ENCODE measurements at regions not wholly inside any gene's neighbourhood (a gene's known extent, or its start where the extent isn't known, plus 50 kb on each side); places are given as distances from the start of the nearest gene placed in this dataset.
"Not testable (repeated sequence)": the region's sequence is repeated elsewhere in the genome, so short reads cannot be mapped to it uniquely, and the experiment has no call there.

GRCh38 chr4:126890383-126890782 lies 742.4 kb upstream of the INTU start:
- no peak for ATAC-seq (replicated peaks)
- no peak overlapping the region for H3K27ac Mint-ChIP-seq
- H3K4me1 Mint-ChIP-seq, result no peaks in the 10 kb centered on the region
- no peak overlapping the region for H3K4me3 Mint-ChIP-seq
- H3K9me3 Mint-ChIP-seq, result peaks cover 15% of the 10 kb centered on the region
- H3K27me3 Mint-ChIP-seq, result no peaks in the 10 kb centered on the region
- no peaks in the 10 kb centered on the region for H3K36me3 Mint-ChIP-seq (ENCODE audit: low read depth)

- Mint-ChIP-seq H3K27ac (no peak overlapping the region), H3K27me3 (no peaks in the 10 kb centered on the region), H3K9me3 (peaks cover 16% of the 10 kb centered on the region), H3K36me3 (ENCODE audit: low read depth) (no peaks in the 10 kb centered on the region), H3K4me3 (no peak overlapping the region), H3K4me1 (no peaks in the 10 kb centered on the region)
- no peak for ATAC-seq (replicated peaks)
Observed at GRCh38 chr4:126890994-126891393, 741.8 kb upstream of the INTU start.

DNA sequence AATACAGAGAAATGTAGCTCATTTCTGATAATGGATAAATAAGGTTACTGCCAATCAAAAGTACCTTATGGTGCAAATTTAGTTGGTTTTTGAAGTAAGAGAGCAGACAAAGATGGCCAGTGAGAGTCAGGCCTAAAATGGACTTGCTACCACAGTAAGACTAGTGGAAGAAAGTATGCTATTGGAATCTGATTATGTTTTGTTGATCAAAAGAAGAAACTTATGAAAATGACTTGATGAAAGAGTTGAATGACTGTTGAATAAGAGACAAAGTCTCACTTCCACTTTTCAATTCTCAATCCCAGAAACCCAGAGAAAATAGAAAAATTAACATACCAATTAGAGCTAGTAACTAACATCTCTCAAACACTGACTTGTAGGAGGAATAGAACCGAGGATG lies 737.8 kb upstream of the INTU start:
- Mint-ChIP-seq H3K27ac (no peak overlapping the region), H3K4me1 (no peaks in the 10 kb centered on the region), H3K4me3 (no peak overlapping the region), H3K9me3 (peaks cover 30% of the 10 kb centered on the region), H3K27me3 (no peaks in the 10 kb centered on the region), H3K36me3 (ENCODE audit: low read depth) (no peaks in the 10 kb centered on the region)
- ATAC-seq (replicated peaks), result no peak

DNA sequence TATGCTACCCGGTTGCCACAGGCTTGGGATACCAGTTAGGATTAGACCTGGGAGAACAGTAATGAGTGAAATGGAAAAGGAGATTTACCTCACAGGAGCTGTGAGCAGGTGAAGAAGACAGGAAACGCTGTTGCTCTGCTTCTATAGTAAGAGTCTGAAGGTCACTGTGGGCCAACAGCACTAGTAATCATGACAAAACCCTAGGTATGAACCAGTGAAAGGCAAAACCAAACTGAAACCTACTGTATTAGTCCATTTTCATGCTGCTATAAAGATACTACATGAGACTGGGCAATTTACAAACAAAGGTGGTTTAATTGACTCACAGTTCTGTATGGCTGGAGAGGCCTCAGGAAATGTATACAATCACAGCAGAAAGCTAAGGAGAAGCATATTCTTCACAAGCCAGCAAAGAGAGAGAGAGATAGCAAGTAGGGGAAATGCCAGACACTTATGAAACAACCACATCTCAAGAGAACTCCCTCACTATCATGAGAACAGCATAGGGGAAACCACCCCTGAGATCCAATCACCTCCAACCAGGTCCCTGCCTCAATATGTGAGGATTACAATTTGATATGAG lies 736.7 kb upstream of the INTU start:
- no peak for ATAC-seq (replicated peaks)
- Mint-ChIP-seq H3K36me3 (ENCODE audit: low read depth) (no peaks in the 10 kb centered on the region), H3K4me1 (no peaks in the 10 kb centered on the region), H3K4me3 (no peak overlapping the region), H3K27me3 (no peaks in the 10 kb centered on the region), H3K9me3 (peaks cover 27% of the 10 kb centered on the region), H3K27ac (no peak overlapping the region)

DNA sequence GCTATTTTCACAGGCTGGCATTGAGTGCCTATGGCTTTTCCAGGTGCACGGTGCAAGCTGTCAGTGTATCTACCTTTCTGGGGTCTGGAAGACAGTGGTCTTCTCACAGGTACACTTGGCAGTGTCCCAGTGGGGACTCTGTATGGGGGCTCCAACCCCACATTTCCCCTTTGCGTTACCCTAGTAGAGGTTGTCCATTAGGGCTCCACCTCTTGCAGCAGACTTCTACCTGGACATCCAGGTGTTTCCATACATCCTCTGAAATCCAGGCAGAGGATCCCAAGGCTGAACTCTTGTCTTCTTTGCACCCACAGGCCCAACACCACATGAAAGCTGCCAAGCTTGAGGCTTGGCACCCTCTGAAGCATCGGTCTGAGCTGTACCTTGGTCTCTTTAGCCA lies 735.7 kb upstream of the INTU start:
- no peak for ATAC-seq (replicated peaks)
- peaks cover 25% of the 10 kb centered on the region for H3K9me3 Mint-ChIP-seq
- H3K4me3 Mint-ChIP-seq, result no peak overlapping the region

DNA sequence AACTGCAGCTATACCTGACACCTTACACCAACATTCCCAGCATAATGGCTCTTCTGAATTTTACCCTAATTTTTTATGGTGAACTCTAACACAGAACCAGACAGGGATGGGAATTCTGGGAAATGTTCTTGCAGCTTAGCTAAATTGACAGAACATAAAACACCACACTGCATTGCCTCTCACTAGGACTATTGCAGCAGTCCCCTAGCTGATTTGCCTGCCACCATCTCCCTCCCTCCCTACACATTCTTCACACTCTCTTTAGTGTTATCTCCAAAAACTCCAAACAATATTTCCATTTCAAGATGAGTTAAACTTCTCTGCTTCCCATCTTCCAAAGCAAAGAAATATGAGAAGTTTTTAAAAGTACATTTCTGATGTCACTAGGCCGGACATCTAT lies 733.9 kb upstream of the INTU start:
- H3K27me3 Mint-ChIP-seq, result no peaks in the 10 kb centered on the region
- no peak overlapping the region for H3K27ac Mint-ChIP-seq
- no peaks in the 10 kb centered on the region for H3K4me1 Mint-ChIP-seq
- H3K36me3 Mint-ChIP-seq (ENCODE audit: low read depth), result no peaks in the 10 kb centered on the region
- no peak overlapping the region for H3K4me3 Mint-ChIP-seq
- peaks cover 22% of the 10 kb centered on the region for H3K9me3 Mint-ChIP-seq
- no peak for ATAC-seq (replicated peaks)

More for the DNA sequence above, 735.7 kb upstream of the INTU start:
- Mint-ChIP-seq H3K27ac (no peak overlapping the region), H3K4me1 (no peaks in the 10 kb centered on the region), H3K27me3 (no peaks in the 10 kb centered on the region), H3K36me3 (ENCODE audit: low read depth) (no peaks in the 10 kb centered on the region)

DNA sequence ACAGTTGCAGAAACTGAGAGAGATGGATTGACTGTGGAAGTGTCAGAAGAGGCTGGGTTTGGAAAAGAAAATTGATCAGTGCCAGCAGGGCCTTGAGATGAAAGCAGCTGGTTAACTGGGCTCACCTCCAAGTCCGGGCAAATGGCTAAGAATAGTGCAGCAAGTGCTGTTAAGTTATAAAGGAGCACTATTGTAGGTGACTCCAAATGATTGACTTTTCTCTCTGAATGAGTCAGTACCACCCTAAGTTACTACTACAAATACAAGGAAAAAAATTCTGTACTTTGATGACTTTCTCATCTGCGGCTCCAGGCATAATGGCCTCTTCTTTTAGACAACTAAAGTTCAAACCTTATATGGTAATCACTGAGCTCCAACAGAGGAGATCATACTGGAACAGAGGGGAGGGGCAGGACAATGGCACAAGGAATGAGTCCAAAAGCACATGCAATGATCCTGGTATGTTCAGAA lies 733.4 kb upstream of the INTU start:
- Mint-ChIP-seq H3K4me1 (no peaks in the 10 kb centered on the region), H3K9me3 (peaks cover 20% of the 10 kb centered on the region), H3K27me3 (no peaks in the 10 kb centered on the region), H3K27ac (no peak overlapping the region), H3K4me3 (no peak overlapping the region), H3K36me3 (ENCODE audit: low read depth) (no peaks in the 10 kb centered on the region)
- no peak for ATAC-seq (replicated peaks)

DNA sequence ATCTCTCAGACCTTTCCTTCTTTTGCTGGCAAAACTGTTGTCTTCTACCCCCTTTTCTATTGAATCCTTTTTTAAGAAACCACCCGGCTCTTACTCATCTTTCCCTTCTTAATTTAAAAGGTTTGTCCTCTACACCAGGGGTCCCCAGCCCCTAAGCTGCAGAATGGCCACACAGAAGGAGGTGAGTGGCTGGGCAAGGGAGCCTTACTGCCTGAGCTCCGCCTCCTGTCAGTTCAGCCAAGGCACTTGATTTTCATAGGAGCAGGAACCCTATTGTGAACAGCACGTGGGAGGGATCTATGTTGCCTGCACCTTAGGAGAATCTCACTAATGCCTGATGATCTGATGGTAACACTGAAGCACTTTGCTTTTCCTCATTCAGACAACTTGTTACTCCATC lies 726.3 kb upstream of the INTU start:
- Mint-ChIP-seq H3K36me3 (ENCODE audit: low read depth) (no peaks in the 10 kb centered on the region), H3K27me3 (no peaks in the 10 kb centered on the region), H3K4me1 (no peaks in the 10 kb centered on the region), H3K4me3 (no peak overlapping the region), H3K27ac (no peak overlapping the region), H3K9me3 (peaks cover 15% of the 10 kb centered on the region)
- ATAC-seq (replicated peaks), result no peak

- no peak overlapping the region for H3K4me3 Mint-ChIP-seq
- no peak overlapping the region for H3K27ac Mint-ChIP-seq
- no peaks in the 10 kb centered on the region for H3K36me3 Mint-ChIP-seq (ENCODE audit: low read depth)
- no peak for ATAC-seq (replicated peaks)
- H3K9me3 Mint-ChIP-seq, result peaks cover 15% of the 10 kb centered on the region
- H3K27me3 Mint-ChIP-seq, result no peaks in the 10 kb centered on the region
- H3K4me1 Mint-ChIP-seq, result no peaks in the 10 kb centered on the region
Observed at GRCh38 chr4:126907389-126907788, 725.4 kb upstream of the INTU start.

- Mint-ChIP-seq H3K36me3 (ENCODE audit: low read depth) (no peaks in the 10 kb centered on the region), H3K27me3 (no peaks in the 10 kb centered on the region), H3K27ac (no peak overlapping the region), H3K9me3 (peaks cover 29% of the 10 kb centered on the region), H3K4me1 (no peaks in the 10 kb centered on the region), H3K4me3 (no peak overlapping the region)
- ATAC-seq (replicated peaks), result no peak
Observed at GRCh38 chr4:126916049-126916625, 716.6 kb upstream of the INTU start.

- no peaks in the 10 kb centered on the region for H3K4me1 Mint-ChIP-seq
- no peak for ATAC-seq (replicated peaks)
- peaks cover 29% of the 10 kb centered on the region for H3K9me3 Mint-ChIP-seq
- H3K36me3 Mint-ChIP-seq (ENCODE audit: low read depth), result no peaks in the 10 kb centered on the region
- no peak overlapping the region for H3K27ac Mint-ChIP-seq
- no peak overlapping the region for H3K4me3 Mint-ChIP-seq
- H3K27me3 Mint-ChIP-seq, result no peaks in the 10 kb centered on the region
Observed at GRCh38 chr4:126916626-126917140, 716.1 kb upstream of the INTU start.

- not testable (repeated sequence) for H3K36me3 Mint-ChIP-seq (ENCODE audit: low read depth); ATAC-seq (replicated peaks)
Observed at GRCh38 chr4:126922328-126922938, 710.3 kb upstream of the INTU start.

DNA sequence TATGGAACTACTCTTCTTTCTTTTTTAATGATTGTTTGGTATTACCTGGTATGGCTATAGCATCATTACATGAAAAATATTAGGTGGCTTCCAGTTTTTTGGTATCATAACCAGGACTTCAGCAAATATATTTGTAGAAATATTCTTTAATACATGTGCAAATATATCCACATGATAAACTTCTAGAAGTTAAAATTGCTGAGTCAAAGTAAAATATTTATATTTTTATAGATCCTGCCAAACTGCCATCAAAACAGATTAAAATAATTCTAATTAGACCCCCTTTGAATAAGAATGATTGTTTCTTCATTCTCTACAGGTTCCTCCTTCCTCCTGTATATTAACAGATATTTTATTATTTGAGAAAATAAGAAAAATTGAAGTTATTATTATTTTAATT lies 708.5 kb upstream of the INTU start:
- H3K36me3 Mint-ChIP-seq (ENCODE audit: low read depth), result no peaks in the 10 kb centered on the region
- no peaks in the 10 kb centered on the region for H3K4me1 Mint-ChIP-seq
- H3K27ac Mint-ChIP-seq, result no peak overlapping the region
- H3K27me3 Mint-ChIP-seq, result no peaks in the 10 kb centered on the region
- peaks cover 11% of the 10 kb centered on the region for H3K9me3 Mint-ChIP-seq
- no peak overlapping the region for H3K4me3 Mint-ChIP-seq
- ATAC-seq (replicated peaks), result no peak

More at GRCh38 chr4:126922328-126922938, 710.3 kb upstream of the INTU start:
- H3K4me3 Mint-ChIP-seq, H3K27ac Mint-ChIP-seq, H3K27me3 Mint-ChIP-seq, H3K4me1 Mint-ChIP-seq: not testable (repeated sequence)
- peaks cover 23% of the 10 kb centered on the region for H3K9me3 Mint-ChIP-seq

DNA sequence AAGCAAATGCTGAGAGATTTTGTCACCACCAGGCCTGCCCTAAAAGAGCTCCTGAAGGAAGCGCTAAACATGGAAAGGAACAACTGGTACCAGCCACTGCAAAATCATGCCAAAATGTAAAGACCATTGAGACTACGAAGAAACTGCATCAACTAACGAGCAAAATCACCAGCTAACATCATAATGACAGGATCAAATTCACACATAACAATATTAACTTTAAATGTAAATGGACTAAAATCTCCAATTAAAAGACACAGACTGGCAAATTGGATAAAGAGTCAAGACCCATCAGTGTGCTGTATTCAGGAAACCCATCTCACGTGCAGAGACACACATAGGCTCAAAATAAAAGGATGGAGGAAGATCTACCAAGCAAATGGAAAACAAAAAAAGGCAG lies 702.7 kb upstream of the INTU start:
- H3K9me3 Mint-ChIP-seq; H3K4me1 Mint-ChIP-seq; H3K27ac Mint-ChIP-seq; ATAC-seq (replicated peaks); H3K36me3 Mint-ChIP-seq (ENCODE audit: low read depth); H3K4me3 Mint-ChIP-seq; H3K27me3 Mint-ChIP-seq: not testable (repeated sequence)

DNA sequence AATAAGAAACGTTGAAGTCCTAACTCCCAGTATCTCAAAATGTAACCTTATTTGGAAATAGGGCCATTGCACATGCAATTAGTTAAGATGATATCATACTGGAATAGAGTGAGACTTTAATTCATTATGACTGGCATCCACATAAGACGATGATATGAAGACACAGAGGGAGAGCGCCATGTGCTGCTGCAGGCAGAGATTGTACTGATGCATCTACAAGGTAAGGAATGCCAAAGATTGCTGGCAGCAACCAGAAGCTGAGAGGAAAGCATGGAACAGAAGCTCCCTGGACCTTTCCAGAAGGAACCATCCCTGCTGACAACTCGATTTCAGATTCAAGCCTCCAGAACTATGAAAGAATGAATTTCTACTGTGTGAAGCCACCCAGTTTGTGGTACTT lies 697.0 kb upstream of the INTU start:
- Mint-ChIP-seq H3K4me3 (no peak overlapping the region), H3K36me3 (ENCODE audit: low read depth) (no peaks in the 10 kb centered on the region), H3K27me3 (no peaks in the 10 kb centered on the region), H3K27ac (no peak overlapping the region), H3K9me3 (peaks cover 9% of the 10 kb centered on the region), H3K4me1 (no peaks in the 10 kb centered on the region)
- ATAC-seq (replicated peaks), result no peak
